ENCODE measurements at regions not wholly inside any gene's neighbourhood (a gene's known extent, or its start where the extent isn't known, plus 50 kb on each side); places are given as distances from the start of the nearest gene placed in this dataset.

DNA sequence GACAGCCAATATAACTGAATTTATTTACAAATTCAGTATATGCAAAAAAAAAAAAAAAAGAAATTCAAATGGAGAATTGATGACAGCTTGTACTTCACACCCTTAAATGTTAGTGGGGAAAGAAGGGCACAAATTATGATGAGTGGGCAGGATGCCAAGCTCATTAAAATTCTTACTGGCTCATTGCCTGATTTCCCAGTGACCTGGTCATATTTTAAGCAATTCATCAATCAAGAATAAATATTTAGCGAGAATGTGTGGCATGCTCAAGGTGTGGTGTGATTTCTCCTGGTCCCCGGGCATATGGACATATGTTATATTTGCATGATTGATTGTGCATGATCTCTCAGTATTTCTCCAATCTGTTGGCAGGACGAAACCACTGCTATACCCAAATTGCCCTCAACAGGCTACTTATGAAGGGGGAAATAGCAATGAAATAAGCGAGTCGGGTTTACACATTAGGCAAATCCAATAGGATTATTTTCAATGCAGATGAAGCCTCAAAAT, 883.0 kb downstream of the LRRTM4 start:
- Histone ChIP-seq H3K27me3 (ENCODE audit: insufficient read depth, low read length, poor library complexity) (no peaks in the 10 kb centered on the region), H3K4me2 (ENCODE audit: insufficient read depth, low read length) (no peak overlapping the region), H3K79me2 (ENCODE audit: insufficient read depth, low read length) (no peaks in the 10 kb centered on the region), H2AFZ (ENCODE audit: low read depth, low read length) (no peak overlapping the region), H3K4me3 (ENCODE audit: low read depth in 1 of 2, low read length in 2 of 2) (no peak overlapping the region), H3K9me3 (ENCODE audit: insufficient read depth, low read length, severe bottlenecking) (no peaks in the 10 kb centered on the region), H3K9ac (ENCODE audit: low read depth, low read length) (no peak overlapping the region), H3K4me1 (ENCODE audit: insufficient read depth, low read length) (no peaks in the 10 kb centered on the region), H4K20me1 (ENCODE audit: insufficient read depth, low read length) (no peaks in the 10 kb centered on the region), H3K27ac (ENCODE audit: low read length) (no peak overlapping the region), H3K36me3 (ENCODE audit: insufficient read depth, low read length) (no peaks in the 10 kb centered on the region)
- DNase-seq (no peak), ATAC-seq (ENCODE audit: insufficient read depth, low read depth) (no peak)
- TF ChIP-seq, protein P1, sequence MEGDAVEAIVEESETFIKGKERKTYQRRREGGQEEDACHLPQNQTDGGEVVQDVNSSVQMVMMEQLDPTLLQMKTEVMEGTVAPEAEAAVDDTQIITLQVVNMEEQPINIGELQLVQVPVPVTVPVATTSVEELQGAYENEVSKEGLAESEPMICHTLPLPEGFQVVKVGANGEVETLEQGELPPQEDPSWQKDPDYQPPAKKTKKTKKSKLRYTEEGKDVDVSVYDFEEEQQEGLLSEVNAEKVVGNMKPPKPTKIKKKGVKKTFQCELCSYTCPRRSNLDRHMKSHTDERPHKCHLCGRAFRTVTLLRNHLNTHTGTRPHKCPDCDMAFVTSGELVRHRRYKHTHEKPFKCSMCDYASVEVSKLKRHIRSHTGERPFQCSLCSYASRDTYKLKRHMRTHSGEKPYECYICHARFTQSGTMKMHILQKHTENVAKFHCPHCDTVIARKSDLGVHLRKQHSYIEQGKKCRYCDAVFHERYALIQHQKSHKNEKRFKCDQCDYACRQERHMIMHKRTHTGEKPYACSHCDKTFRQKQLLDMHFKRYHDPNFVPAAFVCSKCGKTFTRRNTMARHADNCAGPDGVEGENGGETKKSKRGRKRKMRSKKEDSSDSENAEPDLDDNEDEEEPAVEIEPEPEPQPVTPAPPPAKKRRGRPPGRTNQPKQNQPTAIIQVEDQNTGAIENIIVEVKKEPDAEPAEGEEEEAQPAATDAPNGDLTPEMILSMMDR (IDR thresholded peaks at IDR 0.05; ENCODE audit: borderline replicate concordance, extremely low read depth, low read length, poor library complexity, severe bottlenecking), result no peak
- no peak for TF ChIP-seq EZH2 (IDR thresholded peaks at IDR 0.05; ENCODE audit: borderline replicate concordance, low read depth, low read length, severe bottlenecking)

DNA sequence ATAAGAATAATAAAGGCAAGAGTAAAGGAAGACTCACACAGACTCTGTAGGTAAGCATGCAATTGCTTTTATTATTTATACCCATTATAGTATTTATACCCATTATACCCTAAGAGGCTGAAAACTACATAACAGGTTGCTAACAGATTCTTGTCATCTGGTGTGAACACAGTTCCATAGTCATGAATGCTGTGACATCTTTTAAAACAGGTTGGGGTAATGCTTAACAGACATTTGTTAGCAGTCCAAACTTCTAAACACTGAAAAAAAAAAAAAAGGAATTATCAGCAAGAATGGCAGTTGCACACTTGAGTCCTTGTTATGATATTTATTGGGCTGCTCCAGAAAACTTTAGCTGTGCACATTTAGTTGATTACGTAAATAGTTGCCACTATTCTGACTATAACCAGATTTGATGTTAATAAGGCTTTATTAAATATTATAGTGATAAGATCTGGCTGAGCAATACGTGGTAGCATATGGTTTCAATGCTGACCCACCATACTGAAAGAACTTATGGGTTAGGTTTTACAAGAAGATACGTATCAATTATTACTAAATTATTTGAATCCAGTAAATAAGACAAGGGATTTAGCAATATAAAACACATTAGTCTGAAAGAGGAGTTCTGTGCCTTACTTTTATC, 888.8 kb downstream of the LRRTM4 start:
- no peaks in the 10 kb centered on the region for H3K4me1 ChIP-seq (ENCODE audit: insufficient read depth, low read length)
- H2AFZ ChIP-seq (ENCODE audit: low read depth, low read length), result no peak overlapping the region
- no peaks in the 10 kb centered on the region for H3K36me3 ChIP-seq (ENCODE audit: insufficient read depth, low read length)
- DNase-seq (no peak), ATAC-seq (ENCODE audit: insufficient read depth, low read depth) (no peak)
- TF ChIP-seq, protein P1 (IDR thresholded peaks at IDR 0.05; ENCODE audit: borderline replicate concordance, extremely low read depth, low read length, poor library complexity, severe bottlenecking), result no peak
- no peak for TF ChIP-seq EZH2 (IDR thresholded peaks at IDR 0.05; ENCODE audit: borderline replicate concordance, low read depth, low read length, severe bottlenecking)
- no peaks in the 10 kb centered on the region for H4K20me1 ChIP-seq (ENCODE audit: insufficient read depth, low read length)
- no peaks in the 10 kb centered on the region for H3K27me3 ChIP-seq (ENCODE audit: insufficient read depth, low read length, poor library complexity)
- H3K9me3 ChIP-seq (ENCODE audit: insufficient read depth, low read length, severe bottlenecking), result no peaks in the 10 kb centered on the region
- no peak overlapping the region for H3K4me3 ChIP-seq (ENCODE audit: low read depth in 1 of 2, low read length in 2 of 2)
- H3K4me2 ChIP-seq (ENCODE audit: insufficient read depth, low read length), result no peak overlapping the region
- H3K79me2 ChIP-seq (ENCODE audit: insufficient read depth, low read length), result no peaks in the 10 kb centered on the region
- no peak overlapping the region for H3K27ac ChIP-seq (ENCODE audit: low read length)
- H3K9ac ChIP-seq (ENCODE audit: low read depth, low read length), result no peak overlapping the region

DNA sequence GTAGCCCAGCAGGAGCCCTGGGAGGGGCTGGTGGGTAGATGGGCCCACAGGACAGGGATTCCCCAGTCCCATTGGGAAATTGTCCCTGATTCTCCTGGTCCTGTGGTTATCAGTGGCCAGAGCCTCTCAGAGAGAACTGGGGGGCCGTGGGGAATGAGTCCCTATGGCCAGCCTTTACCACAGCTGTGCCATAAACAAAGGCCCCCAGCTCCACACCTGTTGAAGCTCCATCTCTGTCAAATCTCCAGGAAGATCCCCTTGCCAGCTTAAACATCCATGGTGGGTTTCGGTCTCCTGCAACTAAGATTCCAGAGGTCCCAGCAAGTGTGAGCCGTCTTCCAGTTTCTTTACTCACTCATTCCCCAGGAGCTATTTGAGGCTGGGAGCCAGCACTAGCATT, 897.1 kb downstream of the LRRTM4 start:
- ATAC-seq (ENCODE audit: insufficient read depth, low read depth), result no peak
- H3K9ac ChIP-seq (ENCODE audit: low read depth, low read length), result no peak overlapping the region
- DNase-seq, result no peak
- no peak for TF ChIP-seq EZH2 (IDR thresholded peaks at IDR 0.05; ENCODE audit: borderline replicate concordance, low read depth, low read length, severe bottlenecking)
- TF ChIP-seq, protein P1 (IDR thresholded peaks at IDR 0.05; ENCODE audit: borderline replicate concordance, extremely low read depth, low read length, poor library complexity, severe bottlenecking), result no peak
- H3K27me3 ChIP-seq (ENCODE audit: insufficient read depth, low read length, poor library complexity), result no peaks in the 10 kb centered on the region
- no peak overlapping the region for H3K27ac ChIP-seq (ENCODE audit: low read length)
- H4K20me1 ChIP-seq (ENCODE audit: insufficient read depth, low read length), result no peaks in the 10 kb centered on the region
- H3K36me3 ChIP-seq (ENCODE audit: insufficient read depth, low read length), result no peaks in the 10 kb centered on the region
- no peak overlapping the region for H2AFZ ChIP-seq (ENCODE audit: low read depth, low read length)
- no peaks in the 10 kb centered on the region for H3K79me2 ChIP-seq (ENCODE audit: insufficient read depth, low read length)
- no peak overlapping the region for H3K4me3 ChIP-seq (ENCODE audit: low read depth in 1 of 2, low read length in 2 of 2)
- no peaks in the 10 kb centered on the region for H3K4me1 ChIP-seq (ENCODE audit: insufficient read depth, low read length)
- no peaks in the 10 kb centered on the region for H3K9me3 ChIP-seq (ENCODE audit: insufficient read depth, low read length, severe bottlenecking)
- no peak overlapping the region for H3K4me2 ChIP-seq (ENCODE audit: insufficient read depth, low read length)
